ENCODE measurements at regions not wholly inside any gene's neighbourhood (a gene's known extent, or its start where the extent isn't known, plus 50 kb on each side); places are given as distances from the start of the nearest gene placed in this dataset.

DNA sequence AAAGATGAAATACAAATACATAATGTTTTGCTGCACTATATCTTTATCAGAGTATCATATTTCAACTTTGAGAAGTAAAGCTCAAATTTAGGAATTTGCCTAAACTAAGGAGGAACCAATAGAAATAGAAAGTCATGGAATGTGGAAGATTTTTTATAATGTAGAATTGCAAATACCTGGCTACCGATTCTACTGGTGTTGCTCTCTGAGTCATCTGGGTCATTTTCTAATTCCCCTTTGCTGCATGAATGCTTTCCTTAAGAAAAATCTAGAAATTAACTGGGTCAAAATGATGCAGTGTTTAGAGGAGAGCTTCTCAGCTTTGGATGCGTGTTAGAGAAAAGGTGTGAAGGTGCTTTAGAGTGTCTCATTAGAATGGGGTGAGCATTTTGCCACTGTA lies 568.9 kb upstream of the ANKRD30A start (continued):
- TF ChIP-seq MAFK (IDR thresholded peaks at IDR 0.05; ENCODE audit: low read depth, low read length): no peak

DNA sequence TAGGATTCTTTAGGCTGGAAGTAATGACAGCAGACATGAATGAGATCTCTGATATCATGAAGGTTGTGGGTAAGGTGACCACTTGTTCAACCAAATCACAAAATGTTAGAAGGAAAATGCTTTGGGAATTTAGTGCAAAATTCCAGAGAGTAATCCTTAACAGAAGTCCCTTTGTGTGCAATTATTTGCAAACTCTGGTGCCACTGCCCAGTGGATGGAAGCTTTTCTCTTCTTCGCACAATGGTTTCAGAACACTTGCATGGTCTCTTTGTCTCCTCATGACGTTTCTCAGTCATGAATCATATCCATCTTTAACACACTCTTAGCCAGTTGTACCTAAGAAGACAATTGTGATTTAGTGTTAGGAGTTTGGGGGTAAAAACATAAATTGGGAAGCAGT lies 570.4 kb upstream of the ANKRD30A start:
- H3K9me3 ChIP-seq (ENCODE audit: insufficient read depth in 2 of 2, low read depth in 1 of 2, low read length in 1 of 2): no peaks in the 10 kb centered on the region
- CTCF ChIA-PET (ENCODE audit: partially characterized antibody): interaction anchor here (0.8 kb wide), 1 partner anchor 194 kb away, joined by 3 read pairs; no protein-coding TSS in a partner anchor

More for the DNA sequence above, 570.4 kb upstream of the ANKRD30A start:
- H3K56ac ChIP-seq (replicated peaks; ENCODE audit: insufficient read length, low read depth, low read length): no peak overlapping the region
- no peak overlapping the region for H2BK120ac ChIP-seq (replicated peaks; ENCODE audit: low read depth, low read length)
- no peak overlapping the region for H4K5ac ChIP-seq (ENCODE audit: insufficient read length, low read depth, low read length)
- no peak overlapping the region for H3K4ac ChIP-seq (replicated peaks; ENCODE audit: insufficient read length, low read depth, low read length)
- no peaks in the 10 kb centered on the region for H3K23me2 ChIP-seq (ENCODE audit: low read depth, low read length)
- no peak overlapping the region for H4K91ac ChIP-seq (replicated peaks; ENCODE audit: insufficient read length, low read length)
- no peak for DNase-seq (ENCODE audit: low read depth in 1 of 2, low spot score in 2 of 2)
- no peak for FAIRE-seq
- H2BK5ac ChIP-seq (ENCODE audit: low read depth, low read length): no peak overlapping the region
- H4K8ac ChIP-seq (ENCODE audit: extremely low read depth, insufficient read depth, low read length): no peak overlapping the region
- no peaks in the 10 kb centered on the region for H3K79me1 ChIP-seq (ENCODE audit: low read depth, low read length)
- no peaks in the 10 kb centered on the region for H3K4me1 ChIP-seq (replicated peaks in 1 of 4; ENCODE audit: control insufficient read depth in 3 of 4, insufficient read depth in 4 of 4, low read length in 3 of 4)
- no peak overlapping the region for H2BK12ac ChIP-seq (ENCODE audit: low read depth, low read length)
- no peak overlapping the region for H3K4me3 ChIP-seq (ENCODE audit: extremely low read depth in 1 of 4, insufficient read depth in 2 of 4, low read depth in 3 of 4, low read length in 4 of 4)
- H4K20me1 ChIP-seq (replicated peaks in 1 of 2; ENCODE audit: control insufficient read depth in 1 of 2, insufficient read depth in 2 of 2, low read length in 2 of 2): no peaks in the 10 kb centered on the region
- no peak overlapping the region for H2BK15ac ChIP-seq (ENCODE audit: low read length)
- no peak overlapping the region for H3K9ac ChIP-seq (replicated peaks in 1 of 4; ENCODE audit: extremely low read depth in 1 of 4, low read depth in 3 of 4, low read length in 3 of 4)
- H3K4me2 ChIP-seq (ENCODE audit: insufficient read depth in 1 of 2, low read depth in 2 of 2, low read length in 2 of 2): no peak overlapping the region
- 85% methylated on average over 2 of the region's 2 CpGs; no CpG with 5 or more reads in 1 of the 2 experiments for WGBS, 2 experiments (ENCODE audit: extremely low coverage in 1 of 2, insufficient coverage in 1 of 2, insufficient read length in 1 of 2, insufficient replicate concordance in 2 of 2, low coverage in 1 of 2, low lambda C conversion rate in 2 of 2, missing lambda C conversion rate in 1 of 2)
- TF ChIP-seq RBBP5 (IDR thresholded peaks at IDR 0.05; ENCODE audit: borderline replicate concordance, low read depth, low read length) (no peak), CREB1 (IDR thresholded peaks at IDR 0.05) (no peak), ASH2L (IDR thresholded peaks at IDR 0.05; ENCODE audit: low read length) (no peak), SP4 (IDR thresholded peaks at IDR 0.05; ENCODE audit: low read length) (no peak), NANOG (IDR thresholded peaks at IDR 0.05; ENCODE audit: insufficient read depth, low read depth, low read length, poor library complexity, severe bottlenecking) (no peak), HDAC6 (IDR thresholded peaks at IDR 0.05; ENCODE audit: low read depth, low read length) (no peak), CTBP2 (IDR thresholded peaks at IDR 0.05; ENCODE audit: borderline replicate concordance, insufficient read depth, insufficient read length, low read length) (no peak), KDM5A (IDR thresholded peaks at IDR 0.05; ENCODE audit: low read length) (no peak), JUN (IDR thresholded peaks at IDR 0.05; ENCODE audit: low read depth, low read length) (no peak), SIN3A (conservative IDR thresholded peaks at IDR 0.05 in 1 of 2, IDR thresholded peaks at IDR 0.05 in 1 of 2; ENCODE audit: low read depth in 1 of 2, low read length in 2 of 2) (no peak)
- H3K18ac ChIP-seq (ENCODE audit: extremely low read depth, low read length): no peak overlapping the region
- POLR2A ChIA-PET (ENCODE audit: partially characterized antibody): no interaction called here
- no peak overlapping the region for H3K14ac ChIP-seq (ENCODE audit: insufficient read length)
- H3K27ac ChIP-seq (ENCODE audit: low read depth, low read length): no peak overlapping the region
- no peak overlapping the region for H2AK5ac ChIP-seq (ENCODE audit: low read depth, low read length)
- H2AFZ ChIP-seq (ENCODE audit: low read length): peak overlapping the region; percentile 40; the same call in 1 of the 2 replicates
- no peaks in the 10 kb centered on the region for H3K27me3 ChIP-seq (replicated peaks in 1 of 4; ENCODE audit: control insufficient read depth in 3 of 4, extremely low read depth in 1 of 4, insufficient read depth in 3 of 4, low read length in 3 of 4)
- no peaks in the 10 kb centered on the region for H3K79me2 ChIP-seq (ENCODE audit: control insufficient read depth in 1 of 2, insufficient read depth in 2 of 2, low read length in 2 of 2)
- no peak overlapping the region for H2BK20ac ChIP-seq (ENCODE audit: low read length)
- H3K36me3 ChIP-seq (ENCODE audit: control insufficient read depth in 2 of 4, insufficient read depth in 4 of 4, low read length in 3 of 4): no peaks in the 10 kb centered on the region
- H3K23ac ChIP-seq (ENCODE audit: insufficient read length): no peak overlapping the region
